HS-5 (cell line): ENCODE measurements at regions not wholly inside any gene's neighbourhood (a gene's known extent, or its start where the extent isn't known, plus 50 kb on each side); places are given as distances from the start of the nearest gene placed in this dataset.

Experiments
- DNase-seq: peaks from one replicate; pipeline ENCODE4 v3.0.0-alpha.2; 2012; ENCODE audit warnings: low read depth

GRCh38 chr3:180829409-180830405 lies 82.8 kb upstream of the FXR1 start:
- no peak for DNase-seq

- no peak for DNase-seq
These were observed 77.0 kb upstream of the FXR1 start for GRCh38 chr3:180835501-180835900.

GRCh38 chr3:180836766-180837165 lies 75.7 kb upstream of the FXR1 start:
- no peak for DNase-seq

GRCh38 chr3:180854887-180855286 lies 57.6 kb upstream of the FXR1 start:
- no peak for DNase-seq

- no peak for DNase-seq
These were observed 57.1 kb upstream of the FXR1 start for GRCh38 chr3:180855364-180855763.

GRCh38 chr3:180855956-180856355 lies 56.5 kb upstream of the FXR1 start:
- no peak for DNase-seq

- no peak for DNase-seq
These were observed 52.2 kb upstream of the FXR1 start for GRCh38 chr3:180860180-180860858.
